B cell (primary cell): ENCODE measurements at regions not wholly inside any gene's neighbourhood (a gene's known extent, or its start where the extent isn't known, plus 50 kb on each side); places are given as distances from the start of the nearest gene placed in this dataset.

Experiments used
- ATAC-seq: fragments of 200-7000 bp; cut with Tn5 transposase; one replicate; pipeline ENCODE4 v1.10.0; 2021; ENCODE audit warnings: low read depth, mild to moderate bottlenecking, moderate number of reproducible peaks, moderate library complexity
- CTCF ChIA-PET: fragments of 350-600 bp; sonication (Branson Sonifier 250); formaldehyde crosslinking; loops from one replicate; lab custom pipeline; 2021; ENCODE audit warnings: antibody characterized with exemption, inconsistent platforms; lab: Charles Lee
- POLR2A ChIA-PET: fragments of 350-600 bp; sonication (Branson Sonifier 250); formaldehyde crosslinking; loops from one replicate; lab custom pipeline; 2021; ENCODE audit warnings: antibody characterized with exemption; lab: Charles Lee
- DNase-seq: peaks from one replicate; pipeline ENCODE4 v3.0.0; 2013
- H2AFZ ChIP-seq: 2 replicates; pipeline ENCODE4 v1.6.1; 2012; ENCODE audit warnings: mild to moderate bottlenecking, low read depth, low read length; ENCODE audit not compliant: insufficient read depth, poor library complexity, severe bottlenecking
- H3K27ac ChIP-seq, 2 donors: 1 replicate in 1 of 2; 2 replicates in 1 of 2; pipeline ENCODE4 v1.5.1; 2012 to 2013; ENCODE audit warnings: low read length in 2 of 2, mild to moderate bottlenecking in 2 of 2, moderate library complexity in 1 of 2
- H3K27me3 ChIP-seq, 4 experiments: fragments of 200-600 bp in 1 of 4; sonication (generic) in 1 of 4; replicated peaks in 1 of 4; 1 replicate in 2 of 4; 2 replicates in 2 of 4; pipeline versions ENCODE4 v1.6.1 to v1.7.0; 2013 to 2016; ENCODE audit warnings: low read length in 3 of 4, mild to moderate bottlenecking in 2 of 4, mixed read lengths in 1 of 4, moderate library complexity in 1 of 4; ENCODE audit not compliant: insufficient read depth in 4 of 4, control insufficient read depth in 3 of 4; ENCODE audit errors: control extremely low read depth in 1 of 4
- H3K36me3 ChIP-seq, 2 experiments: replicated peaks in 1 of 2; 1 replicate in 1 of 2; 2 replicates in 1 of 2; pipeline versions ENCODE4 v1.6.1 to v1.7.1; 2013; ENCODE audit warnings: low read length in 1 of 2; ENCODE audit not compliant: insufficient read depth in 2 of 2, control insufficient read depth in 1 of 2; ENCODE audit errors: control extremely low read depth in 1 of 2, extremely low read depth in 1 of 2
- H3K4me1 ChIP-seq, 2 donors: fragments of 200-600 bp in 1 of 2; sonication (generic) in 1 of 2; 1 replicate in 1 of 2; 2 replicates in 1 of 2; pipeline versions ENCODE4 v1.5.1 to v1.6.1; 2013 to 2017; ENCODE audit warnings: low read length in 2 of 2; ENCODE audit not compliant: control insufficient read depth in 2 of 2, insufficient read depth in 2 of 2
- H3K4me2 ChIP-seq: replicated peaks from 2 replicates; pipeline ENCODE3; 2012; ENCODE audit warnings: mild to moderate bottlenecking, low read depth, low read length; ENCODE audit not compliant: poor library complexity, severe bottlenecking
- H3K4me3 ChIP-seq, 5 experiments: fragments of 200-600 bp in 1 of 5; sonication (generic) in 1 of 5; 1 replicate in 3 of 5; 2 replicates in 2 of 5; pipeline versions ENCODE4 v1.5.1 to v1.7.0; 2011 to 2016; ENCODE audit warnings: low read length in 4 of 5, mild to moderate bottlenecking in 4 of 5, low read depth in 2 of 5, control low read depth in 1 of 5, moderate library complexity in 1 of 5; ENCODE audit not compliant: insufficient read depth in 1 of 5; ENCODE audit errors: control extremely low read depth in 1 of 5, extremely low read depth in 1 of 5
- H3K79me2 ChIP-seq: fragments of 200-600 bp; sonication (generic); one replicate; pipeline ENCODE4 v1.6.0; 2016; ENCODE audit warnings: low read length; ENCODE audit not compliant: control insufficient read depth, insufficient read depth
- H3K9ac ChIP-seq: fragments of 200-600 bp; sonication (generic); 2 replicates; pipeline ENCODE4 v1.6.1; 2017; ENCODE audit warnings: mild to moderate bottlenecking, low read length, moderate library complexity
- H3K9me3 ChIP-seq, 3 donors: one replicate each; pipeline versions ENCODE4 v1.6.1 to v1.7.1; 2013; ENCODE audit warnings: low read length in 2 of 3; ENCODE audit not compliant: control insufficient read depth in 2 of 3, insufficient read depth in 1 of 3; ENCODE audit errors: control extremely low read depth in 1 of 3
- H4K20me1 ChIP-seq: 2 replicates; pipeline ENCODE4 v1.6.0; 2012; ENCODE audit warnings: mild to moderate bottlenecking, low read length; ENCODE audit not compliant: insufficient read depth, control insufficient read depth, poor library complexity, severe bottlenecking
- H3K27ac Mint-ChIP-seq: one replicate; pipeline ENCODE4 v1.8.0; 2021; ENCODE audit warnings: mixed read lengths
- H3K27me3 Mint-ChIP-seq: one replicate; pipeline ENCODE4 v1.8.0; 2021; ENCODE audit warnings: mixed read lengths
- H3K4me1 Mint-ChIP-seq: one replicate; pipeline ENCODE4 v1.8.0; 2021; ENCODE audit warnings: mixed read lengths
- H3K4me3 Mint-ChIP-seq: one replicate; pipeline ENCODE4 v1.8.0; 2021; ENCODE audit warnings: mixed read lengths
- H3K9me3 Mint-ChIP-seq: one replicate; pipeline ENCODE4 v1.8.0; 2022; ENCODE audit warnings: mixed read lengths; ENCODE audit not compliant: insufficient read depth
- CTCF ChIP-seq: fragments of 200-600 bp; IDR thresholded peaks from one replicate; pipeline ENCODE4 v1.8.0; 2022; ENCODE audit warnings: antibody characterized with exemption, mild to moderate bottlenecking
- EZH2 ChIP-seq: IDR thresholded peaks from 2 replicates; pipeline ENCODE4 v1.6.1; 2012; ENCODE audit warnings: borderline replicate concordance, low read depth, mild to moderate bottlenecking, moderate library complexity, low read length; ENCODE audit not compliant: insufficient read depth, poor library complexity, severe bottlenecking
- WGBS: methylation state at CpG from one replicate; pipeline ENCODE4 v1.1.5; 2013; ENCODE audit warnings: missing lambda C conversion rate; ENCODE audit not compliant: insufficient coverage; 5-methylcytosine and 5-hydroxymethylcytosine counted together
- intact Hi-C: fragments of 100-400 bp; cut with micrococcal nuclease; formaldehyde crosslinking; loops from one replicate; pipeline ENCODE4 v1.10.0; 2022

GRCh38 chr11:23227078-23227445, 366.8 kb upstream of the CCDC179 start:
- H3K4me3 ChIP-seq = no peak overlapping the region
- TF ChIP-seq CTCF (no peak), EZH2 (no peak)
- no peak overlapping the region for H3K4me3 Mint-ChIP-seq
- H3K27me3 ChIP-seq = no peaks in the 10 kb centered on the region
- H3K79me2 ChIP-seq = no peaks in the 10 kb centered on the region
- 0% methylated on average over 1 of the region's 3 CpGs for WGBS
- no peak overlapping the region for H3K4me2 ChIP-seq
- no peak for ATAC-seq
- no peak overlapping the region for H2AFZ ChIP-seq
- no peaks in the 10 kb centered on the region for H3K9me3 ChIP-seq
- DNase-seq = no peak
- POLR2A ChIA-PET = no interaction called here
- H4K20me1 ChIP-seq = no peaks in the 10 kb centered on the region
- CTCF ChIA-PET = no interaction called here
- H3K4me1 ChIP-seq = no peaks in the 10 kb centered on the region
- no peak overlapping the region for H3K27ac Mint-ChIP-seq
- intact Hi-C loops = no loop called here
- H3K4me1 Mint-ChIP-seq = no peaks in the 10 kb centered on the region
- H3K9me3 Mint-ChIP-seq = no peaks in the 10 kb centered on the region
- H3K36me3 ChIP-seq = no peaks in the 10 kb centered on the region
- H3K27ac ChIP-seq = no peak overlapping the region
- H3K9ac ChIP-seq = no peak overlapping the region
- H3K27me3 Mint-ChIP-seq = no peaks in the 10 kb centered on the region

GRCh38 chr11:23232652-23233051, 372.4 kb upstream of the CCDC179 start:
- Mint-ChIP-seq H3K9me3 (no peaks in the 10 kb centered on the region), H3K4me3 (no peak overlapping the region), H3K27ac (no peak overlapping the region), H3K27me3 (no peaks in the 10 kb centered on the region), H3K4me1 (no peaks in the 10 kb centered on the region)
- TF ChIP-seq EZH2 = no peak
- TF ChIP-seq CTCF = no peak
- Histone ChIP-seq H3K9me3 (no peaks in the 10 kb centered on the region), H3K79me2 (no peaks in the 10 kb centered on the region), H3K9ac (no peak overlapping the region), H3K4me1 (no peaks in the 10 kb centered on the region), H3K27ac (no peak overlapping the region), H3K4me2 (no peak overlapping the region), H3K4me3 (no peak overlapping the region), H2AFZ (no peak overlapping the region), H3K27me3 (no peaks in the 10 kb centered on the region), H4K20me1 (no peaks in the 10 kb centered on the region), H3K36me3 (no peaks in the 10 kb centered on the region)
- ChIA-PET CTCF (no interaction called here), POLR2A (no interaction called here)
- DNase-seq (no peak), ATAC-seq (no peak)
- intact Hi-C loops = no loop called here
